Endothelial cell of hepatic sinusoid (primary cell): ENCODE measurements at regions not wholly inside any gene's neighbourhood (a gene's known extent, or its start where the extent isn't known, plus 50 kb on each side); places are given as distances from the start of the nearest gene placed in this dataset.

Experiments used
- in situ Hi-C: cut with HindIII; loops from 2 replicates; pipeline ENCODE4 v1.10.0; 2017; ENCODE audit warnings: low sequenced_read_pairs

GRCh38 chr12:25712169-25712568 lies 159.1 kb upstream of the LMNTD1 start:
- in situ Hi-C loops, result no loop called here

GRCh38 chr12:25713264-25713663 lies 160.2 kb upstream of the LMNTD1 start:
- in situ Hi-C loops, result no loop called here

GRCh38 chr12:25714198-25714984 lies 161.3 kb upstream of the LMNTD1 start:
- in situ Hi-C loops, result no loop called here

GRCh38 chr12:25715102-25715501 lies 162.0 kb upstream of the LMNTD1 start:
- in situ Hi-C loops, result no loop called here

DNA sequence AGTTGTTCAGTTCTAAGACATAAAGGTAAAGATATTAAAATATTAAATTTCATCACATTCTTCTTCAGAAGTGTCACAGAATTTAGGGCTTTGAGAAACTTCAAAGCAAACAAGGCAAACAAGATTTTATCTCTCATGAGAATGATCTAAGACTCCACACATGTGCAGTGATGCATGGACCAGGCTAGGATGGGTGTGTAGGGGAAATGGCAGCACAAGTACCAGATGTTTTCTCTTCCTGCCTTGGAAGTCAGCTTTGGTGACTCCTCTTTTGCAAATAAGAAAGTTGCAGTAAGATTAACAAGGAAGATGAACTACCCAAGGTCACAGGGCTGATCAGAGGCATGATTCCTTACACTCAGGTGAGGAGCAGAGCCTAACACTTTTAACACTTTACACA lies 163.8 kb upstream of the LMNTD1 start:
- in situ Hi-C loops, result no loop called here

DNA sequence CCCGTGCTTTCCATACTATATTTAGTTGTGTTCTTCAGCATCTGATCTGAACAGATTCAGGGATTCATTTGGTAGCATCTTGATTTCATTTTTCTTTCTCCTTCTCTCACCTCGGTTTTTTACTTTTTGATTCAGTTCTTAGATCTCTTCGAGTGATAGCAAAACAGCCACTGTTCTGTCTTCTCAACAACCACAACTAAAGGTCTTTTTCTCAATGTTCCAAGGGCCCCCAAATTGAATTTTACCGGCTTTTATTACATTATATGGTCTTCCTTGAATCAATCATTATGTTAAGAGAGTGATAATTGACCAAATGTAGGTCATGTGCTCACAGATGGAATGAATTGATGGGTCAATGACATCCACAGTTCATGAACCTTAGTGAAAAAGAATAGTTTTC lies 164.5 kb upstream of the LMNTD1 start:
- in situ Hi-C loops, result no loop called here

DNA sequence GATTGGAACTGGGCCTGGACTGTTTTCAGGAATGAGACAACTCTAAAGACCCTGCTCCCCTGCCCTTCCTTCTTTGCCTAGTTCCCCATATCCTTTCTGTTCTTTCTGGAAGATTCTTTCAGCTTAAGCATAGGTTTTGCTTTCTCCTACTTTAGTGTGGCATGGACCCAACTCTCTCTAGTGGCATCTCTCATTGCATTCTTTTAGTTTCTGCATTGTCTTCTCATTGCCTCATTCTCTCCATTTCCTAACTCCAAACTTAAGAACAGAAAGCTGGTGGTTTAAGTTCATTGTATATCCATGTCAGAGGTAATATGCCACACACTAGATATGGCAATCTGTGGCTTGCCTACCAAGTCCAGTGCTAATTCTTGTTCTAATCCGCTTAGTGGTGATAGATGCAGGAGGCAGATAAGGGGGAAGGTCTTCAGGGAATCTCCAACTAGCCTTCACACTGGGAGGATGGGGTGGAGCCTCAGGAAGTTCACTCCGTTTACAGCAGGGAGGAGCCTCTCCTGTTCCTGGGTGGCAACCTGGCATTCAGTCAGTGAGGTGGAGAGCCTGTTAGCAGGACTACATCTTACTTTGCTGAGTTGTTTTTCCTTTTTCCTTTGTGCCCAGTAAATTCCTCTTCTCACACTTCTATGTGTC lies 165.1 kb upstream of the LMNTD1 start:
- in situ Hi-C loops, result no loop called here

DNA sequence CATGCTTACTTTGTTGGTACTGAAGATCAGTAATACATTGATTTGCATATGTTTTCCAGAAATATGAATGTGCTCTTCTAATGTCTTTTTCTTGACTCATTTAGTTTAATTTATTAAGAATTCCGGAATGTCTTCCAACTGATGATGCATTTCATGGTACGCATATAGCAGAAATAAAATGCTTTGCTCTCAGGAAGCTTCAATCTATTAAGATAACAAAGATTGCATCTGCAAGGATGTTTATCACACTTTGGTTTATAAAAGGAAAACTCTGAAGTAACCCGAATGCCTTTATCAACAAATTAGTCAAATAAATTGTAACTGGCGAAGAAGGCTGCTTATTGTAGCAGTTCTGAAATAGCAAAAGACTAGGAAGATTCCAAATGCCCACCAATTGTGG lies 166.4 kb upstream of the LMNTD1 start:
- in situ Hi-C loops, result no loop called here

DNA sequence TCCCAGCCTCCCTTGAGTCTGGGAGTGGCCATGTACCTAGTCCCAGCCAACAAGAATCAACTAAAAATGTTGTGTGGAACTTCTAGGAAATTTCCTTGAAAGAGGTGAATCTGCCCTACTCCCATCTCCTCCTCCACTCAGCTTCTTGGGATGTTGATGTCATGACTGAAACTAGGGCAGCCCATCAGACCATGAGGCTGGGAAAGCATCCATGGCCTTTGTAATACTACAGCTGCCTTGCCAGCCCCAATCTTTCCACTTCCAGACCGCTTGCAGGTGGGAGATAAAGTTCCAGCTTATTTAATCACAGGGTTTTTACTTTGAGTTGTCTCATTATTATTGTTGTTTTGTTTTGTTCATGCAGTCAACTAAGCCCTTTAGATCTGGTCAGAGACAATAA lies 170.3 kb upstream of the LMNTD1 start:
- in situ Hi-C loops, result no loop called here

DNA sequence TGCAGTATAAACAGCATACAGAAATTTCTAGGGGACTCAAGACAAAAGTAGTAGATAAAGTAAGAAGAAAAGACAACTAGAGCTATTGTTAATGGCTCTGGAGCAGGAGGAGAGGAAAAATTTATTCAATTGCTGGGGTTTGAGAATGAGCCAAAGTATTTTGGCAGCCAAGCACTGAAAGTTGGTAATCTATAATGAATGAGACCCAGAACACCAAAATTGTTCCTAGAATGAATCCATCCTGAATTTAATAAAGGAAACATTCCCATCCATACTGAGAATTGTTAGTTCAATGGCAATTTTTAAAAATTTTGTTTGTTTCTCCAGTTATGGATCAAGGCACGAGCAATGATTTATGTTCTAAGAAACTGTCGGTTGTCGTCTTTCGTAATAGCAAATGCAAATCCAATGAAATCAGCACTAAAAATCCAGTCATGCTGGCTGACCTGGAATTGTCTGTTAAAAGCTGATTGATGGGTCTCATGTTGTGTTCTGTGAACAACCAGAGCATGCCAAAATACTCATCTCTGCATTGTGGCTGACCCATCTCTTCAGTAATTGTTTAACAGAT lies 170.9 kb upstream of the LMNTD1 start:
- in situ Hi-C loops, result no loop called here

- in situ Hi-C loops, result no loop called here
Observed at GRCh38 chr12:25725470-25725869, 172.4 kb upstream of the LMNTD1 start.

- in situ Hi-C loops, result no loop called here
Observed at GRCh38 chr12:25725931-25726330, 172.8 kb upstream of the LMNTD1 start.

GRCh38 chr12:25728056-25728595 lies 175.0 kb upstream of the LMNTD1 start:
- in situ Hi-C loops, result no loop called here

DNA sequence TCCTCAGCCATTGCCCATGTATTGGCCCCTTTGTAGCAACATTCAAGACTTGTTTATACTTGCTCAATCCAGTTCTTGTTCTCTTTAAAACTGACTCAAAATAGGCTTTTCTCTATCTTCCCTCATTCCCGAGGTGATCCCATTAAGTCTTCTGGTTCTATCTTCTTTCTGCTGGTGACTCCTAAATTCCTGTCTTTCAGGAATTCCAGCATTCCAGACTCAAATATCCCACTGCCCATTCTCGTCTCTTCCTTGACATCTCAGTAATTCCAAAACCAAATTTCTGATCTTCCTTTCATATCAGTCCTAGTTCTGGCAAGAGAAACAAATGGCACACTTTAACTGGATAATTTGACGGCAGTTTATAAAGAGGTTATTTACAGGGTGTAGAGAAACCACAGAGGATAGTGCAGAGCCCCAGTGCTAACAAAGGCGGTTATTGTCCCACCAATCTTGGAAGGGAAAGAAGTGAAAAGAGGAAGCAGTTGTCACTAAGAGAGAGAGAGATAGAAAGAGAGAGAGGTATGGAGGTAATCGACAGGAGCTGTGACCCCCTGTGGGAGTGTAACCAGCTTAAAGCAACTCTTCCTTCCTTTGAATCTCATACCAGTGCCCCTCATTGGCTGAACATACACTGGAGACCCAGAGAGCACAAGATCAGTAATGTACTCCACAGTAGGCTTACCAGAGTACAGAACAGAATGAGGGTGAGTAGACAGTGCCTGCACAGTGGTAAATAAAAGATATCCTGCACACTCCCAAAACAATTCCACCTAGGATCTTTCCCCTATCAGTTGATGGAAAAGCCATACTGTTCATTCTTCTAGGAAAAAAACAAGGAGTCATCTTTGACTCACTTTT lies 177.6 kb upstream of the LMNTD1 start:
- in situ Hi-C loops, result no loop called here

GRCh38 chr12:25733541-25733940 lies 180.5 kb upstream of the LMNTD1 start:
- in situ Hi-C loops, result no loop called here

DNA sequence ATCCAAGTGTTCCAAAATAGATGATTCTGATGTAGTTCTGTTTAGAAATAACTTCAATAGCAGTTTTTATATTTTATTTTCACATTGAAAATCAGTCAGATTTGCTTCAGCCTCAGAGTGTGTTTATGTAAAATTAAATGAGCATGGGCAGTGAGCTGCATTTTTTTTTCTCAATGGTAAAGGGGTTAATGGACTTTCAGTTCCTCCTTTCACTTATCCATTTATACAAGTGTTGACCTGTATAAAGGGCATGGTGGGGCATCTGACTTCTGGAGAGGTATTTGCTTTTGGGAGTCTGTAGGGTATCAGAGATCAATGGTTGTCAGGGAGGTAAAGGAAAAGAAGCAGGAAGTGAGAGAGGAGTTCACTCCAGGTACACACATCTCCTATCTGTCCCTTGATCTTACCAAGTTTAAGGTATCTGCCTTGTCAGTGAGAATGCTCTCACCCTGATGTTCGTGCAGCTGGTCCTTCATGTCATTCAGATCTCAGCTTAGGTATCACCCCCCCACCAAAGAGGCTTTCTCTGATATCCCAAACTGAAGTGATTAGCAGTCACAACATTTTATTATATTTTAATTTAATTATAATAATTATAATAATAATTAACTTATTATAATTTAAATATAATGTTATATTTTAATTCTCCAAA lies 181.6 kb upstream of the LMNTD1 start:
- in situ Hi-C loops, result no loop called here

DNA sequence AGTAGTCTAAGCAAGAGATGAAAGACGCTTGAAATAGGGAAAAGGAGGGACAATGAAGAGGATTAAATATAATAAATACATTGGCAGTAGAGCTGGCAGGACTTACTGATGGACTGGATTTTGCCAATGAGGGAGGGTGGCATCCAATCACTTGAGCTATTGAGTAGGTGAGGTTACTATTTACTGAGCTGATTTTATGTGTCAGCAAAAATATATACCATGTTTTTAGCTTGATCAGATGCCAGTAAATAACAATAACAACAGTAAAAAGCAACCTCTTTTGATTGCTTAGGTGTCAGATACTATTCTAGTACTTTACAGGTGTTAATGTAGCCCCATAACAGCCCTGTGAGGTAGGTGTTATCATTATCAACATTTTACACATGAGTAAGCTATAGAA lies 187.5 kb upstream of the LMNTD1 start:
- in situ Hi-C loops, result no loop called here

GRCh38 chr12:25741917-25742316 lies 188.8 kb upstream of the LMNTD1 start:
- in situ Hi-C loops, result no loop called here

GRCh38 chr12:25743679-25744215 lies 190.7 kb upstream of the LMNTD1 start:
- in situ Hi-C loops, result no loop called here

GRCh38 chr12:25744313-25744712 lies 191.2 kb upstream of the LMNTD1 start:
- in situ Hi-C loops, result no loop called here
